Mesenchymal stem cell (in vitro differentiated cells and primary cell): ENCODE measurements at regions not wholly inside any gene's neighbourhood (a gene's known extent, or its start where the extent isn't known, plus 50 kb on each side); places are given as distances from the start of the nearest gene placed in this dataset.

Experiments used
- DNase-seq: peaks from one replicate; pipeline ENCODE4 v3.0.0-alpha.2; 2013
- H2AFZ ChIP-seq: one replicate; pipeline ENCODE4 v1.6.1; 2013; ENCODE audit warnings: low read depth, mild to moderate bottlenecking, control low read depth, inconsistent platforms, low read length, moderate library complexity
- H2AK5ac ChIP-seq: 2 replicates; pipeline ENCODE4 v1.6.1; 2013; ENCODE audit warnings: low read length, moderate library complexity, mild to moderate bottlenecking, inconsistent platforms; ENCODE audit not compliant: severe bottlenecking
- H2BK120ac ChIP-seq: one replicate; pipeline ENCODE4 v1.6.1; 2013; ENCODE audit warnings: low read depth, mild to moderate bottlenecking, inconsistent platforms, low read length, moderate library complexity
- H2BK12ac ChIP-seq, 2 experiments: one replicate each; pipeline ENCODE4 v1.6.1; 2013; ENCODE audit warnings: inconsistent platforms in 2 of 2, low read length in 2 of 2, mild to moderate bottlenecking in 2 of 2, moderate library complexity in 2 of 2, control low read depth in 1 of 2
- H2BK15ac ChIP-seq: one replicate; pipeline ENCODE4 v1.6.1; 2013; ENCODE audit warnings: mild to moderate bottlenecking, low read depth, inconsistent platforms; ENCODE audit not compliant: poor library complexity, severe bottlenecking
- H2BK5ac ChIP-seq: 2 replicates; pipeline ENCODE4 v1.6.1; 2013; ENCODE audit warnings: low read depth, mild to moderate bottlenecking, low read length, control low read depth, inconsistent platforms; ENCODE audit not compliant: poor library complexity, severe bottlenecking
- H3K14ac ChIP-seq, 2 experiments: one replicate each; pipeline ENCODE4 v1.6.1; 2013; ENCODE audit warnings: inconsistent platforms in 2 of 2, low read length in 2 of 2, control low read depth in 1 of 2, mild to moderate bottlenecking in 1 of 2, moderate library complexity in 1 of 2
- H3K18ac ChIP-seq, 2 experiments: one replicate each; pipeline ENCODE4 v1.6.1; 2013; ENCODE audit warnings: inconsistent platforms in 2 of 2, low read length in 2 of 2, control low read depth in 1 of 2, low read depth in 1 of 2, mild to moderate bottlenecking in 1 of 2
- H3K23ac ChIP-seq, 2 experiments: one replicate each; pipeline ENCODE4 v1.6.1; 2013; ENCODE audit warnings: inconsistent platforms in 2 of 2, low read length in 2 of 2, mild to moderate bottlenecking in 2 of 2, moderate library complexity in 2 of 2, control low read depth in 1 of 2
- H3K27ac ChIP-seq: 2 replicates; pipeline ENCODE4 v1.5.1; 2013; ENCODE audit warnings: mild to moderate bottlenecking, moderate library complexity, low read length, control low read depth, inconsistent platforms; ENCODE audit not compliant: poor library complexity, severe bottlenecking
- H3K27me3 ChIP-seq, 2 experiments: 2 replicates each; pipeline versions ENCODE4 v1.6.1 to v1.7.0; 2013; ENCODE audit warnings: low read length in 2 of 2, mild to moderate bottlenecking in 2 of 2, moderate library complexity in 2 of 2, control low read depth in 1 of 2, inconsistent platforms in 1 of 2; ENCODE audit not compliant: control insufficient read depth in 1 of 2, insufficient read depth in 1 of 2
- H3K36me3 ChIP-seq, 2 experiments: 2 replicates each; pipeline versions ENCODE4 v1.6.1 to v1.7.0; 2013; ENCODE audit warnings: low read length in 2 of 2, control low read depth in 1 of 2, inconsistent platforms in 1 of 2, low read depth in 1 of 2, mild to moderate bottlenecking in 1 of 2; ENCODE audit not compliant: insufficient read depth in 2 of 2, control insufficient read depth in 1 of 2
- H3K4ac ChIP-seq, 2 experiments: one replicate each; pipeline ENCODE4 v1.6.1; 2013; ENCODE audit warnings: inconsistent platforms in 2 of 2, low read length in 2 of 2, mild to moderate bottlenecking in 2 of 2, moderate library complexity in 2 of 2, control low read depth in 1 of 2, low read depth in 1 of 2
- H3K4me1 ChIP-seq: 2 replicates; pipeline ENCODE4 v1.6.1; 2013; ENCODE audit warnings: low read depth, low read length, control low read depth; ENCODE audit not compliant: control insufficient read depth, insufficient read depth
- H3K4me2 ChIP-seq: 2 replicates; pipeline ENCODE4 v1.6.1; 2013; ENCODE audit warnings: low read length, mild to moderate bottlenecking, inconsistent platforms; ENCODE audit not compliant: poor library complexity, severe bottlenecking
- H3K4me3 ChIP-seq, 2 experiments: 2 replicates each; pipeline versions ENCODE4 v1.5.1 to v1.7.0; 2013; ENCODE audit warnings: low read length in 2 of 2, mild to moderate bottlenecking in 2 of 2, control low read depth in 1 of 2, low read depth in 1 of 2; ENCODE audit not compliant: insufficient read depth in 1 of 2
- H3K79me1 ChIP-seq: replicated peaks from 2 replicates; pipeline ENCODE4 v1.6.1; 2013; ENCODE audit warnings: mild to moderate bottlenecking, control low read depth, low read length, inconsistent platforms; ENCODE audit not compliant: poor library complexity, severe bottlenecking
- H3K9ac ChIP-seq: 2 replicates; pipeline ENCODE4 v1.7.0; 2013; ENCODE audit warnings: mild to moderate bottlenecking, low read length, moderate library complexity
- H3K9me3 ChIP-seq: 2 replicates; pipeline ENCODE4 v1.7.0; 2013; ENCODE audit warnings: mild to moderate bottlenecking, low read length; ENCODE audit not compliant: control insufficient read depth
- H4K8ac ChIP-seq: one replicate; pipeline ENCODE4 v1.6.1; 2013; ENCODE audit warnings: inconsistent platforms, mild to moderate bottlenecking, low read length, moderate library complexity
- H4K91ac ChIP-seq: one replicate; pipeline ENCODE4 v1.6.1; 2013; ENCODE audit warnings: mild to moderate bottlenecking, low read length, inconsistent platforms
- WGBS: methylation state at CpG from one replicate; pipeline ENCODE4 v1.1.7; 2013; ENCODE audit warnings: mixed read lengths; 5-methylcytosine and 5-hydroxymethylcytosine counted together

DNA sequence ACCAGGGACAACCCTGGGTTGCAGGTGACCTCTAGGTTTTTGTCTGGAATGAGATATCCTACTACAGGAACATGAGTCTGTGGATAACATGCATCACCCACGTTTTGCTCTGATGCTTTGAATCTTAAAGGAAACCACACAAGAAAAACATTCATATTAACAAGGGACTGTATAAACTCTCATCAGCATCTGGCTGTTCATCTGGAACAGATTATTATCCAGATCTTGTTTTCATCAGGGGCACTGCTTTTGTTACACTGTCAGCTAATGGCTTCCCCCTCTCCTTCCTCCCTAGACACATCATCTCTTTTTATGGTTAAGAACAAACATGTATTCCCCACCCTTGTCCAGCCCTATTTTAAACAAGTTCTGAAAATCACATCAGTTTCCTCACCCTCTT lies 1095.7 kb downstream of the AACS start:
- no peak overlapping the region for H3K9ac ChIP-seq
- H2BK5ac ChIP-seq, result no peak overlapping the region
- H3K36me3 ChIP-seq, result no peaks in the 10 kb centered on the region
- no peaks in the 10 kb centered on the region for H3K27me3 ChIP-seq
- H3K27ac ChIP-seq, result no peak overlapping the region
- no peaks in the 10 kb centered on the region for H3K4me1 ChIP-seq
- no peak overlapping the region for H3K23ac ChIP-seq
- no peak overlapping the region for H2AK5ac ChIP-seq
- no peak overlapping the region for H3K18ac ChIP-seq
- H4K8ac ChIP-seq, result no peak overlapping the region
- H4K91ac ChIP-seq, result no peak overlapping the region
- H3K14ac ChIP-seq, result no peak overlapping the region
- no peak overlapping the region for H2BK15ac ChIP-seq
- H3K4me3 ChIP-seq, result no peak overlapping the region
- no peak overlapping the region for H2BK12ac ChIP-seq
- DNase-seq, result no peak
- peaks cover 5% of the 10 kb centered on the region for H3K9me3 ChIP-seq
- H3K4ac ChIP-seq, result no peak overlapping the region
- H3K79me1 ChIP-seq, result no peaks in the 10 kb centered on the region
- no peak overlapping the region for H2AFZ ChIP-seq
- 23% methylated on average over 1 of the region's 1 CpG for WGBS
- H2BK120ac ChIP-seq, result no peak overlapping the region
- H3K4me2 ChIP-seq, result no peak overlapping the region

DNA sequence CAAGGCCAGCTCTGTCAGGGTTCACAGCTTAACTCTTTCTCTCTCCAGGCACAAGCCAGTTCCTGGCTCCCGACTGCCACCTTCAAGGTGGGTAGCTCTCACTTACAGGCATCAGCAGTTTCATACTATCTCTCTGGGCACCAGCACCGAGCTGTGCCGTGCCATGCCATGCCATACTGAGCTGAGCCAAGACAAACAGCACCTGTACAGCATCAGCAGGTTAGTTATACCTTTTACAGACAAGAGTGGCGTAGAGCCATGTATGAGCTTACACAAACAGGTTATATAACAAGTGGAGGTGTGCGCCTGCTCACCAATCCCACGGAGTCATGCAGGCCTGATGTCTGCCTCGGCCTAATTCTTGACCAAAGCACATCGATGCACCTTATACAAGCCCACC lies 1098.7 kb downstream of the AACS start:
- Histone ChIP-seq H3K14ac (no peak overlapping the region), H2AK5ac (no peak overlapping the region), H3K9me3 (peaks cover 5% of the 10 kb centered on the region), H3K4ac (no peak overlapping the region), H4K91ac (no peak overlapping the region), H3K9ac (no peak overlapping the region), H3K4me1 (no peaks in the 10 kb centered on the region), H3K4me3 (no peak overlapping the region), H2BK12ac (no peak overlapping the region), H3K27me3 (no peaks in the 10 kb centered on the region), H3K79me1 (no peaks in the 10 kb centered on the region), H3K4me2 (no peak overlapping the region), H2BK5ac (no peak overlapping the region), H3K18ac (no peak overlapping the region), H2BK120ac (no peak overlapping the region), H3K23ac (no peak overlapping the region), H4K8ac (no peak overlapping the region), H2AFZ (no peak overlapping the region), H3K36me3 (no peaks in the 10 kb centered on the region), H2BK15ac (no peak overlapping the region), H3K27ac (no peak overlapping the region)
- 76% methylated on average over 8 of the region's 8 CpGs for WGBS
- no peak for DNase-seq

DNA sequence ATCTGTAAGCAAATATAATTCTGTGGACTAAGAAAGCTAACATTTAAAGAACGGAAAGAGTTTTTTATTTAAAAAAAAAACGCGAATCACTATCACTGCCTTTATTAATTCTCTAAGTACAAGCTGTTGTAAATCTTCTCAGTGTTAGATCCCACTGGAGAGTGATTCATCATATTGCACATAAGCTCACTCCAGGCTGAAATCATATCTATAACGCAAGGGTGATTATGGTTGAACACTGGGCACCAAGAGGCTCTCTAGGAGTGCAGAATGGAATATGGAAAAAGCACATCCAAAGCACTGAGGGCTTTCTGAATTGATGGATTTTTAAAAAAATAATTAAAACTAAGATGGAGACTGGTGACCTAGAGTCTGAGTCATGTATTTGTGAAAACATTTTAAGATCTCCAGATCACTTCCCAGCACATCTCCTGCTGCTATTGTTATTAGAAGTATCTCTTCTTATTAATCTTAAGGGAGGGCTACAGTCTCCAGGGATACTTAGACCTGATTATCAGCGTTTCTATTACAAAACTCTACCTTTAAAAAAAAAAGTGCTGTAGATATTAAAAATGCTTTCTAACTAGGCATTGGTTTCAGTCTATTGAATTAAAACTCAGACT lies 1106.8 kb downstream of the AACS start:
- 91% methylated on average over 1 of the region's 5 CpGs for WGBS
- H2BK120ac ChIP-seq, result no peak overlapping the region
- H2BK5ac ChIP-seq, result no peak overlapping the region
- no peak overlapping the region for H3K18ac ChIP-seq
- H3K4me1 ChIP-seq, result no peaks in the 10 kb centered on the region
- H3K9me3 ChIP-seq, result peaks cover 4% of the 10 kb centered on the region
- no peaks in the 10 kb centered on the region for H3K36me3 ChIP-seq
- no peak overlapping the region for H3K4me3 ChIP-seq
- no peak overlapping the region for H2BK15ac ChIP-seq
- H2AK5ac ChIP-seq, result no peak overlapping the region
- no peaks in the 10 kb centered on the region for H3K79me1 ChIP-seq
- H3K27ac ChIP-seq, result no peak overlapping the region
- H3K9ac ChIP-seq, result no peak overlapping the region
- no peak for DNase-seq
- H3K27me3 ChIP-seq, result no peaks in the 10 kb centered on the region
- H3K14ac ChIP-seq, result no peak overlapping the region
- no peak overlapping the region for H2BK12ac ChIP-seq
- H4K8ac ChIP-seq, result no peak overlapping the region
- no peak overlapping the region for H3K23ac ChIP-seq
- H3K4me2 ChIP-seq, result no peak overlapping the region
- no peak overlapping the region for H2AFZ ChIP-seq
- H4K91ac ChIP-seq, result no peak overlapping the region
- H3K4ac ChIP-seq, result no peak overlapping the region

DNA sequence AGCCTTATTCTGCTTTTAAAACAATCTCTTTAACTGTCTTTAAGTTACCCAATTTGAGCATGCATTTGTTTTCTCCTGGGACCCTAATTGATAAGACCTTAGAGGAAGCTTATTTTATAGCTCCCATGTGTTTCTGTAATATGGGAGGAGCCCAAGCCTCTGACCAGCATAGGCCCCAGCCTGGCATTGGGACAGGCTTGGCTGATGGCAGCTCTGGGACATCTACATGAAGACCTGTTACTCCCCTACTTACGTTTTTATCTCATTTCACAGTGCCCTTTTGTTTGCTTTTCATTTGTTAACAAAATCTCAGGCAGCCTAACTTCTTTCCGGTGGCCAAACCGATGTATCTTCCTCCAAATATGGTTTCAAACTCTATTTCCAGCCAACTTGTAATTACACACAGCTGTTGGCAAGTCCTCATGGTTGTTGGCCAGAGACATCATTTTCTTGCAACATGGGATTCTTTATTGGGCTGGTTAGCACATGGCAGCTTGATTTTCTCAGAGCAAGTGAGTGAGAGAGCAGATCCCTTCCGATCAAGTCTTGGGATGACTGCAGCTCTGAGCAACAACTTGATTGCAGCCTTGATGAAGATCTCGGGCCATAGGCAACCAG lies 1117.5 kb downstream of the AACS start:
- Histone ChIP-seq H2AFZ (no peak overlapping the region), H3K79me1 (no peaks in the 10 kb centered on the region), H3K27ac (no peak overlapping the region), H3K18ac (no peak overlapping the region), H2BK15ac (no peak overlapping the region), H3K9ac (no peak overlapping the region), H2BK5ac (no peak overlapping the region), H3K27me3 (no peaks in the 10 kb centered on the region), H2BK12ac (no peak overlapping the region), H3K4me2 (no peak overlapping the region), H3K4ac (no peak overlapping the region), H3K4me3 (no peak overlapping the region), H3K23ac (no peak overlapping the region), H3K36me3 (no peaks in the 10 kb centered on the region), H4K8ac (no peak overlapping the region), H4K91ac (no peak overlapping the region), H3K14ac (no peak overlapping the region), H2AK5ac (no peak overlapping the region), H2BK120ac (no peak overlapping the region), H3K9me3 (peaks cover 7% of the 10 kb centered on the region), H3K4me1 (no peaks in the 10 kb centered on the region)
- 71% methylated on average over 5 of the region's 5 CpGs for WGBS
- DNase-seq, result no peak
